ENCODE measurements at regions not wholly inside any gene's neighbourhood (a gene's known extent, or its start where the extent isn't known, plus 50 kb on each side); places are given as distances from the start of the nearest gene placed in this dataset.

GRCh38 chr5:20536813-20537212 lies 548.8 kb upstream of the CDH18 start:
- TF ChIP-seq, protein P1, sequence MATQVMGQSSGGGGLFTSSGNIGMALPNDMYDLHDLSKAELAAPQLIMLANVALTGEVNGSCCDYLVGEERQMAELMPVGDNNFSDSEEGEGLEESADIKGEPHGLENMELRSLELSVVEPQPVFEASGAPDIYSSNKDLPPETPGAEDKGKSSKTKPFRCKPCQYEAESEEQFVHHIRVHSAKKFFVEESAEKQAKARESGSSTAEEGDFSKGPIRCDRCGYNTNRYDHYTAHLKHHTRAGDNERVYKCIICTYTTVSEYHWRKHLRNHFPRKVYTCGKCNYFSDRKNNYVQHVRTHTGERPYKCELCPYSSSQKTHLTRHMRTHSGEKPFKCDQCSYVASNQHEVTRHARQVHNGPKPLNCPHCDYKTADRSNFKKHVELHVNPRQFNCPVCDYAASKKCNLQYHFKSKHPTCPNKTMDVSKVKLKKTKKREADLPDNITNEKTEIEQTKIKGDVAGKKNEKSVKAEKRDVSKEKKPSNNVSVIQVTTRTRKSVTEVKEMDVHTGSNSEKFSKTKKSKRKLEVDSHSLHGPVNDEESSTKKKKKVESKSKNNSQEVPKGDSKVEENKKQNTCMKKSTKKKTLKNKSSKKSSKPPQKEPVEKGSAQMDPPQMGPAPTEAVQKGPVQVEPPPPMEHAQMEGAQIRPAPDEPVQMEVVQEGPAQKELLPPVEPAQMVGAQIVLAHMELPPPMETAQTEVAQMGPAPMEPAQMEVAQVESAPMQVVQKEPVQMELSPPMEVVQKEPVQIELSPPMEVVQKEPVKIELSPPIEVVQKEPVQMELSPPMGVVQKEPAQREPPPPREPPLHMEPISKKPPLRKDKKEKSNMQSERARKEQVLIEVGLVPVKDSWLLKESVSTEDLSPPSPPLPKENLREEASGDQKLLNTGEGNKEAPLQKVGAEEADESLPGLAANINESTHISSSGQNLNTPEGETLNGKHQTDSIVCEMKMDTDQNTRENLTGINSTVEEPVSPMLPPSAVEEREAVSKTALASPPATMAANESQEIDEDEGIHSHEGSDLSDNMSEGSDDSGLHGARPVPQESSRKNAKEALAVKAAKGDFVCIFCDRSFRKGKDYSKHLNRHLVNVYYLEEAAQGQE (IDR thresholded peaks at IDR 0.05; ENCODE audit: low read depth): no peak
- TF ChIP-seq TCF12 (IDR thresholded peaks at IDR 0.05; ENCODE audit: low read depth): no peak
- TF ChIP-seq CREB1 (IDR thresholded peaks at IDR 0.05; ENCODE audit: low read depth): no peak
- no peak for TF ChIP-seq RAD21 (IDR thresholded peaks at IDR 0.05; ENCODE audit: low read depth)
- TF ChIP-seq FOXM1 (IDR thresholded peaks at IDR 0.05; ENCODE audit: borderline replicate concordance, low read depth): no peak
- no peak for TF ChIP-seq TAF1 (IDR thresholded peaks at IDR 0.05; ENCODE audit: low read depth)
- no peak for TF ChIP-seq CEBPB (IDR thresholded peaks at IDR 0.05)
- no peak for TF ChIP-seq YY1 (IDR thresholded peaks at IDR 0.05; ENCODE audit: low read depth)
- TF ChIP-seq NFIC (IDR thresholded peaks at IDR 0.05): no peak
- TF ChIP-seq MAX (IDR thresholded peaks at IDR 0.05): no peak

DNA sequence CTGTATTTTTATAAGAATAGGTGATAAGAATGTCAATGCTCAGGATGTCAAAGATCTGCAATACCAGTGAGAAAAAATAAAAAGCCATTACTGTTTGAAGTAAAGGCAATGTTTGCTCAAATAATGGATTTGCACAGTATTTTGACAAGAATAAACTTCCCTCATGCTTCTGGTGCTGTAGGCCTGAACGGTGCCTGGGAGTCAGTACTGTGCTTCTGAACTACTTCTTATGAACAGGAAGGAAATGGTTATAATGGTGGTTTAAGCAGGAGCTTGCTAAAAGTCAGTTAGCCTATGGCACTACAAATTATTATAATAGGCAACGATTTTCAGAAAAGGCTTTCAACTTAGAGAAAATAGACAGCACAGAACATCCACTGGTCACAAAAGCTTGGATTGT lies 548.3 kb upstream of the CDH18 start:
- TF ChIP-seq ZBTB7A (IDR thresholded peaks at IDR 0.05; ENCODE audit: low read depth) (no peak), TCF12 (IDR thresholded peaks at IDR 0.05; ENCODE audit: low read depth) (no peak), NFIC (IDR thresholded peaks at IDR 0.05) (no peak), MAX (IDR thresholded peaks at IDR 0.05) (no peak), TAF1 (IDR thresholded peaks at IDR 0.05; ENCODE audit: low read depth) (no peak), CEBPB (IDR thresholded peaks at IDR 0.05) (no peak)
- TF ChIP-seq, protein P1 (IDR thresholded peaks at IDR 0.05; ENCODE audit: low read depth): no peak

DNA sequence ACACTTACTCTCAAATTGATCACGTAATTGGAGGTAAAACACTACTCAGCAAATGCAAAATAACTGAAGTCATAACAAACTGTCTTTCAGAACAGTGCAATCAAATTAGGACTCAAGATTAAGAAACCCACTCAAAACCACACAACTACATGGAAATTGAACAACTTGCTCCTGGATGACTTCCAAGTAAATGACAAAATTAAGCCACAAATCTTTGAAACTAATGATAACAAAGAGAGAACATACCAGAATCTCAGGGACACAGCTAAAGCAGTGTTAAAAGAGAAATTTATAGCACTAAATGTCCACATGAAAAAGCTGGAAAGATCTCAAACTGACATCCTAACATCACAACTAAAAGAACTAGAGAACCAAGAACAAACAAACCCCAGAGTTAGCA lies 540.5 kb upstream of the CDH18 start:
- TF ChIP-seq ZBTB7A (IDR thresholded peaks at IDR 0.05; ENCODE audit: low read depth) (no peak), TCF12 (IDR thresholded peaks at IDR 0.05; ENCODE audit: low read depth) (no peak), USF1 (IDR thresholded peaks at IDR 0.05) (no peak), MAX (IDR thresholded peaks at IDR 0.05) (no peak), EP300 (IDR thresholded peaks at IDR 0.05; ENCODE audit: borderline replicate concordance) (no peak), RAD21 (IDR thresholded peaks at IDR 0.05; ENCODE audit: low read depth) (no peak)
- TF ChIP-seq, protein P1 (IDR thresholded peaks at IDR 0.05; ENCODE audit: low read depth): no peak

- TF ChIP-seq CEBPB (IDR thresholded peaks at IDR 0.05): no peak
- no peak for TF ChIP-seq ZBTB7A (IDR thresholded peaks at IDR 0.05; ENCODE audit: low read depth)
- no peak for TF ChIP-seq MAX (IDR thresholded peaks at IDR 0.05)
These were observed 537.1 kb upstream of the CDH18 start for GRCh38 chr5:20524991-20525529.

DNA sequence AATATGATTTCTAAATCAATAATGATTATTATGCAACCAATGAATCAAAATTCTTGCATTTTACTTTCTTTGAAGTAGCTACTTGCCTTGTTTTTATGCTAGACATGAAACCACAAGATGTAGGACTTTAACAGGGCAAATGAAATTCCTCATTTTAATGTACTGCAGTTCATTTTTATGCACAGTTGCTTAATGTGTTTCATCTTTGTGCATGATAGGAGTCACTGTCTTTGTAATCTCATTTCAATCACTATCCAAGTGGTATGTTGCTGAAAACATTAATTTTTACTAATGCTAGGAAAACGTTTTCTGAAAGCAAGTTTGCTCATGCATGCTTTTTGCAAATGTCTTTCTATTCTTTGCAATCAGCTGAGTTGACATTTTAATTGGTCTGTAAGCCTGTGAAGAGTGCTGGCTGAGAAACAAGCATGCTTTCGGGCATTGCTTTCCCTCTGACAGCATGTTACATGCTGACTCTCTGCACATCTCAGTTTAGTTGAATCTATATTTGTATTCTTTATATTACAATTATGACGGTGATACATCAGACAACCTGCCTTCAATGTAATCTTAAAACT lies 535.0 kb upstream of the CDH18 start:
- TF ChIP-seq FOXM1 (IDR thresholded peaks at IDR 0.05; ENCODE audit: borderline replicate concordance, low read depth) (no peak), MAX (IDR thresholded peaks at IDR 0.05) (no peak), USF1 (IDR thresholded peaks at IDR 0.05) (no peak), RAD21 (IDR thresholded peaks at IDR 0.05; ENCODE audit: low read depth) (no peak), CEBPB (IDR thresholded peaks at IDR 0.05) (no peak), ZBTB7A (IDR thresholded peaks at IDR 0.05; ENCODE audit: low read depth) (no peak), YY1 (IDR thresholded peaks at IDR 0.05; ENCODE audit: low read depth) (no peak), TEAD4 (IDR thresholded peaks at IDR 0.05) (no peak), TAF1 (IDR thresholded peaks at IDR 0.05; ENCODE audit: low read depth) (no peak), TCF12 (IDR thresholded peaks at IDR 0.05; ENCODE audit: low read depth) (no peak), EGR1 (IDR thresholded peaks at IDR 0.05) (no peak), CREB1 (IDR thresholded peaks at IDR 0.05; ENCODE audit: low read depth) (no peak), EP300 (IDR thresholded peaks at IDR 0.05; ENCODE audit: borderline replicate concordance) (no peak), NFIC (IDR thresholded peaks at IDR 0.05) (no peak)
- TF ChIP-seq, protein P1 (IDR thresholded peaks at IDR 0.05; ENCODE audit: low read depth): no peak

Data from Ishikawa (cell line).